Endothelial cell of umbilical vein (primary cell): ENCODE measurements at regions not wholly inside any gene's neighbourhood (a gene's known extent, or its start where the extent isn't known, plus 50 kb on each side); places are given as distances from the start of the nearest gene placed in this dataset.

Experiments
- BruUV-seq: library from RNA; stranded (reverse); fragments of 400-500 nt; replicated peaks from 2 replicates; lab custom pipeline; 2021; lab: Mats Ljungman, UMichigan
- CTCF ChIA-PET: fragments of 300-600, 350-600 bp; sonication (Branson Sonifier 250); formaldehyde crosslinking; loops from one replicate; lab custom pipeline; 2021; ENCODE audit warnings: antibody characterized with exemption, inconsistent platforms; lab: Charles Lee
- POLR2A ChIA-PET: fragments of 300-600, 350-600 bp; sonication (Branson Sonifier 250); formaldehyde crosslinking; loops from one replicate; lab custom pipeline; 2021; ENCODE audit warnings: antibody characterized with exemption, inconsistent platforms; lab: Charles Lee
- DNase-seq: peaks from one replicate; pipeline ENCODE4 v3.0.0-alpha.2; 2011; ENCODE audit warnings: low read depth, low spot score
- FAIRE-seq: peaks from 2 replicates; lab custom pipeline; 2011; peaks lifted over from hg19 to GRCh38; lab: Jason Lieb, UNC
- H2AFZ ChIP-seq: 2 replicates; pipeline ENCODE4 v1.6.0; 2012; ENCODE audit warnings: low read depth, low read length, control low read depth, inconsistent platforms
- H3K27ac ChIP-seq: 2 replicates; pipeline ENCODE4 v1.5.1; 2011; ENCODE audit warnings: low read depth, mild to moderate bottlenecking, control low read depth, low read length, moderate library complexity; ENCODE audit not compliant: insufficient read depth
- H3K27me3 ChIP-seq, 2 experiments: 2 replicates each; pipeline versions ENCODE4 v1.6.0 to v1.6.1; 2011; ENCODE audit warnings: low read length in 2 of 2, mixed read lengths in 1 of 2; ENCODE audit not compliant: control insufficient read depth in 2 of 2, insufficient read depth in 2 of 2
- H3K36me3 ChIP-seq, 2 experiments: 2 replicates in 1 of 2; 3 replicates in 1 of 2; pipeline ENCODE4 v1.5.1; 2011; ENCODE audit warnings: low read length in 2 of 2, mild to moderate bottlenecking in 1 of 2, moderate library complexity in 1 of 2; ENCODE audit not compliant: control insufficient read depth in 2 of 2, insufficient read depth in 2 of 2; ENCODE audit errors: extremely low read depth in 1 of 2
- H3K4me1 ChIP-seq: 3 replicates; pipeline ENCODE4 v1.5.1; 2011; ENCODE audit warnings: mild to moderate bottlenecking, low read length; ENCODE audit not compliant: control insufficient read depth, insufficient read depth; ENCODE audit errors: extremely low read depth
- H3K4me2 ChIP-seq: 2 replicates; pipeline ENCODE4 v1.6.1; 2011; ENCODE audit warnings: low read length, control low read depth, mixed read lengths; ENCODE audit not compliant: insufficient read depth
- H3K4me3 ChIP-seq, 3 experiments: fragments of 200-600 bp in 1 of 3; sonication (generic), shearing (Covaris generic) in 1 of 3; replicated peaks in 1 of 3; 2 replicates each; pipeline ENCODE4 v1.5.1; 2011 to 2016; ENCODE audit warnings: control low read depth in 3 of 3, low read length in 3 of 3, mild to moderate bottlenecking in 2 of 3, inconsistent platforms in 1 of 3, low read depth in 1 of 3, moderate library complexity in 1 of 3; ENCODE audit not compliant: insufficient read depth in 1 of 3
- H3K79me2 ChIP-seq: 2 replicates; pipeline ENCODE4 v1.6.0; 2012; ENCODE audit warnings: low read length, inconsistent platforms; ENCODE audit not compliant: control insufficient read depth, insufficient read depth
- H3K9ac ChIP-seq: replicated peaks from 2 replicates; pipeline ENCODE3; 2011; ENCODE audit warnings: low read length, control low read depth; ENCODE audit not compliant: insufficient read depth; ENCODE audit errors: extremely low read depth
- H3K9me1 ChIP-seq: replicated peaks from 3 replicates; pipeline ENCODE4 v1.6.0; 2011; ENCODE audit warnings: mild to moderate bottlenecking, low read length; ENCODE audit not compliant: control insufficient read depth, insufficient read depth; ENCODE audit errors: extremely low read depth
- H3K9me3 ChIP-seq: replicated peaks from 2 replicates; pipeline ENCODE4 v1.5.1; 2012; ENCODE audit warnings: low read length, inconsistent platforms; ENCODE audit not compliant: control insufficient read depth, insufficient read depth
- H4K20me1 ChIP-seq: replicated peaks from 2 replicates; pipeline ENCODE3; 2011; ENCODE audit warnings: mild to moderate bottlenecking, low read length; ENCODE audit not compliant: control insufficient read depth, insufficient read depth; ENCODE audit errors: extremely low read depth
- CTCF ChIP-seq, 2 donors: IDR thresholded peaks; 1 replicate in 1 of 2; 2 replicates in 1 of 2; pipeline ENCODE4 v1.5.1; 2011; ENCODE audit warnings: low read length in 2 of 2, mild to moderate bottlenecking in 2 of 2, moderate library complexity in 2 of 2, control low read depth in 1 of 2, inconsistent platforms in 1 of 2, low read depth in 1 of 2; ENCODE audit not compliant: insufficient read depth in 1 of 2; ENCODE audit errors: extremely low read depth in 1 of 2
- EZH2 ChIP-seq: IDR thresholded peaks from 2 replicates; pipeline ENCODE4 v1.6.1; 2012; ENCODE audit warnings: borderline replicate concordance, low read depth, mild to moderate bottlenecking, moderate library complexity, low read length, inconsistent platforms; ENCODE audit not compliant: severe bottlenecking
- FOS ChIP-seq: IDR thresholded peaks from 2 replicates; pipeline ENCODE4 v1.6.1; 2011; ENCODE audit warnings: mild to moderate bottlenecking, low read length, moderate library complexity, borderline replicate concordance; ENCODE audit not compliant: insufficient read depth
- GATA2 ChIP-seq: IDR thresholded peaks from 2 replicates; pipeline ENCODE4 v1.7.0; 2011; ENCODE audit warnings: low read depth, mild to moderate bottlenecking, moderate library complexity, mixed read lengths, low read length; ENCODE audit not compliant: insufficient read length, insufficient read depth
- JUN ChIP-seq: IDR thresholded peaks from 2 replicates; pipeline ENCODE4 v1.6.1; 2011; ENCODE audit warnings: borderline replicate concordance, low read depth; ENCODE audit not compliant: insufficient read length, insufficient read depth
- MAX ChIP-seq: IDR thresholded peaks from 2 replicates; pipeline ENCODE4 v1.6.1; 2011; ENCODE audit not compliant: insufficient read depth, insufficient read length
- MYC ChIP-seq: IDR thresholded peaks from one replicate; pipeline ENCODE4 v1.6.1; 2011; ENCODE audit warnings: mild to moderate bottlenecking, low read depth, low read length
- POLR2A ChIP-seq: IDR thresholded peaks from 2 replicates; pipeline ENCODE4 v1.6.1; 2012; ENCODE audit warnings: low read depth, mild to moderate bottlenecking, control low read depth, low read length
- POLR2AphosphoS5 ChIP-seq: IDR thresholded peaks from 2 replicates; pipeline ENCODE4 v1.6.1; 2012; ENCODE audit warnings: low read depth, mild to moderate bottlenecking, control low read depth, low read length, moderate library complexity; ENCODE audit not compliant: insufficient read depth
- dilution Hi-C: fragments of 300-500 bp; cut with MboI; formaldehyde crosslinking; loops from one replicate; pipeline ENCODE4 v1.15.0; 2019; ENCODE audit warnings: low sequenced_read_pairs; ENCODE audit not compliant: extremely low pct_ligation_motif_present
- intact Hi-C: fragments of 100-400 bp; cut with micrococcal nuclease; formaldehyde crosslinking; loops from one replicate; pipeline ENCODE4 v1.10.0; 2022

DNA sequence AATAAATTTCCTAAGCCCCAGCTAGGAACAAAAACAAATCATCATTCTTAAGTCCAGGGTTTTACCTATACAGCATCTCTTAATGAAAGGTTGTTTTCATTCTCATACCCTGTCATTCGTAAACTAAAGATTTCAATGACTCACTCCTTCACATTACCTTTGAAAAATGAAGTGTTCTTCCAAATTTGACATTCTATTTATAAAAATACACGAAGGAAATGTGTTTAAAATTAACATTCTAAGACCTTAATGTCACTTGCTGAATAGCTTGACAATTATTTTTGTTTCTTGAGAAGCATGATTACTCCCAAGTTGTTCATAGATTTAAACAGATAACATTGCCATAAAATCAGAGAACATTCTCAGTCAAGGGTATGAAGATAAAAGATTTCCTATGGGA is 1188.3 kb upstream of the SORCS1 start:
- Histone ChIP-seq H3K27ac (no peak overlapping the region), H3K4me1 (no peaks in the 10 kb centered on the region), H3K4me2 (no peak overlapping the region), H3K36me3 (no peaks in the 10 kb centered on the region), H3K9ac (no peak overlapping the region), H3K79me2 (no peaks in the 10 kb centered on the region), H3K4me3 (no peak overlapping the region), H2AFZ (no peak overlapping the region), H4K20me1 (no peaks in the 10 kb centered on the region), H3K9me3 (peaks cover 3% of the 10 kb centered on the region), H3K9me1 (no peaks in the 10 kb centered on the region), H3K27me3 (no peaks in the 10 kb centered on the region)
- dilution Hi-C loops (no loop called here), intact Hi-C loops (no loop called here)
- no peak for DNase-seq
- no TSS peak for BruUV-seq
- ChIA-PET POLR2A (no interaction called here), CTCF (no interaction called here)
- no peak for FAIRE-seq
- TF ChIP-seq MYC, result no peak
- TF ChIP-seq GATA2, result no peak
- no peak for TF ChIP-seq POLR2AphosphoS5
- no peak for TF ChIP-seq MAX
- TF ChIP-seq FOS, result no peak
- no peak for TF ChIP-seq JUN
- no peak for TF ChIP-seq EZH2
- TF ChIP-seq POLR2A, result no peak
- TF ChIP-seq CTCF (IDR thresholded peaks at IDR 0.05; ENCODE audit: extremely low read depth in 1 of 2, insufficient read depth in 1 of 2, low read depth in 1 of 2, low read length in 2 of 2), result no peak
